Cardiac fibroblast (primary cell): ENCODE measurements at regions not wholly inside any gene's neighbourhood (a gene's known extent, or its start where the extent isn't known, plus 50 kb on each side); places are given as distances from the start of the nearest gene placed in this dataset.
A peak's percentile ranks its signal among the peaks of the same experiment; 100 is the strongest.
"Not testable (repeated sequence)": the region's sequence is repeated elsewhere in the genome, so short reads cannot be mapped to it uniquely, and the experiment has no call there.

Experiments used
- DNase-seq, 2 donors: peaks; one replicate each; pipeline versions ENCODE4 v3.0.0 to v3.0.0-alpha.2; 2010; ENCODE audit warnings: low read depth in 2 of 2
- H3K4me3 ChIP-seq, 2 donors: replicated peaks in 1 of 2; 1 replicate in 1 of 2; 2 replicates in 1 of 2; pipeline ENCODE4 v1.5.1; 2011; ENCODE audit warnings: low read depth in 2 of 2, low read length in 2 of 2, mild to moderate bottlenecking in 2 of 2, moderate library complexity in 1 of 2
- CTCF ChIP-seq: IDR thresholded peaks from one replicate; pipeline ENCODE4 v1.5.1; 2011; ENCODE audit warnings: low read depth, mild to moderate bottlenecking, low read length, inconsistent platforms

DNA sequence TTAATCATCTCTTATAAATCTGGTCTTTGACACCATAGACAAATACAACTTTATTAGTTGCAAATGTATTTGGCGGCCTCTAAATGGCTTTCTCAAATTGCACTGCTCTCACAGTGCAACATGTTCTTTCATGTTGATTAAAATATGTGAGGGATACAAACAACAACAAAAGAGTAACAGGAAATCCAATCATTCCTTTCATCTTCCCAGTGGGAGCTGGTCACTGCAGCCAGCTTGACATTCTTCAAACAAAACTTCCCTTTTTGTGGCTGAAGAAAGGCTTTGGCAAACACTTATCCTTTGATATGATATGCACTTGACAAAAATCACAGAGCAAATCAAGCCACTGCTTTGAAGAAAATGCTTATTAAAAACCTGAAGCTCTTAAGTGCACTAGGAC, 973.6 kb downstream of the EPHA3 start:
- TF ChIP-seq CTCF, result no peak
- H3K4me3 ChIP-seq, result no peak overlapping the region
- no peak for DNase-seq

- DNase-seq, H3K4me3 ChIP-seq: not testable (repeated sequence)
Measured at GRCh38 chr3:90086297-90086696, 978.9 kb downstream of the EPHA3 start.

GRCh38 chr3:90087703-90088102, 980.3 kb downstream of the EPHA3 start:
- no peak for TF ChIP-seq CTCF
- DNase-seq, result no peak
- H3K4me3 ChIP-seq, result no peak overlapping the region

DNA sequence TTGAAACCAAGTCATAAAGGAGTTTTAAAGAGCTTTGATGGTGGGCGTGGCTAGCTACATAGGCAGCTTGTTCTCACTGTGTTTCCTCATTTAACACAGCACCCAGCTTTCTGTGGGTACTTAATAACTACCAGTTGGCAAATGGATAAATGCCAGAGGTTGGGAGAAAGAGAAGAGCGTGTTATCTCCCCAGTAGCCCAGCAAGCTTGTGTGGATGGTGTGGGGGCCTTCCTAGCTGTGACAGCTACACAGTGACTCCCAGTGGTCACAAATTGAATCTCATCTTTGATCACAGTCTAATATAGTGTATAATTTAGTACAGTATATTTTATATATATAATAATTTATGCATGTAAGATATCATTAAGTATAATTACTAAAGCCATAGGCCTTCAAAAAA, 984.1 kb downstream of the EPHA3 start:
- DNase-seq, result peak; percentile 82 to 92
- TF ChIP-seq CTCF, result peak; percentile 65
- no peak overlapping the region for H3K4me3 ChIP-seq

GRCh38 chr3:90092994-90093393, 985.6 kb downstream of the EPHA3 start:
- peak; percentile 52 to 58 for DNase-seq
- TF ChIP-seq CTCF, result peak; percentile 66
- H3K4me3 ChIP-seq, result no peak overlapping the region

GRCh38 chr3:90095811-90096210, 988.4 kb downstream of the EPHA3 start:
- H3K4me3 ChIP-seq, result no peak overlapping the region
- no peak for TF ChIP-seq CTCF
- DNase-seq, result no peak

DNA sequence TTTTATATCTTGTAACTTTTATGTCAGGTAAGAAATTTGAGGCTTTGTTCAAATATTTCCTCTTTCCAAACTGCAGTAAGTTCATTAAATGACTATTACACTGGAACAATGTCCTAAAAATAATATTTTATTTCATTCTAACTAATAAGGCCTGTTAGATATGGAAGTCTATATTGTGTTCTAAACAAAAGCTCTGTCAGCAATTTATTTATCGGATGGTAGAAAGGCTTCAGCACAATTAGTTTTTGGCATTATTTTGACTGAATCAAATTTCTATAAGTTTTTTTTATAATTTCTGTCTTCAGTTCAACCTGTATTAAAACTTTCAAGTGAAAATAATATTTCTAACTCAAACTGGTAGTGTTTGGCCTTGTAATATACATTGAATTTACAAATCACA, 992.1 kb downstream of the EPHA3 start:
- DNase-seq, result no peak
- no peak for TF ChIP-seq CTCF
- no peak overlapping the region for H3K4me3 ChIP-seq
